Gastrocnemius medialis (tissue), 4 donors: ENCODE measurements at regions not wholly inside any gene's neighbourhood (a gene's known extent, or its start where the extent isn't known, plus 50 kb on each side); places are given as distances from the start of the nearest gene placed in this dataset.
"Not testable (repeated sequence)": the region's sequence is repeated elsewhere in the genome, so short reads cannot be mapped to it uniquely, and the experiment has no call there.

Experiments used
- POLR2A ChIP-seq, 2 donors: fragments of 450-650 bp; IDR thresholded peaks; one replicate each; pipeline ENCODE4 v1.6.1; 2017; ENCODE audit warnings: antibody characterized with exemption in 2 of 2, mild to moderate bottlenecking in 2 of 2, moderate library complexity in 2 of 2
- TF ChIP-seq, protein P1 (sequence below), 5 experiments: fragments of 450-650 bp in 3 of 5; fragments of 200-600 bp in 2 of 5; sonication (generic) in 2 of 5; IDR thresholded peaks in 4 of 5; conservative IDR thresholded peaks in 1 of 5; 1 replicate in 4 of 5; 2 replicates in 1 of 5; pipeline ENCODE4 v1.5.1; 2016 to 2019; ENCODE audit warnings: antibody characterized with exemption in 5 of 5, mild to moderate bottlenecking in 3 of 5, moderate library complexity in 3 of 5

DNA sequence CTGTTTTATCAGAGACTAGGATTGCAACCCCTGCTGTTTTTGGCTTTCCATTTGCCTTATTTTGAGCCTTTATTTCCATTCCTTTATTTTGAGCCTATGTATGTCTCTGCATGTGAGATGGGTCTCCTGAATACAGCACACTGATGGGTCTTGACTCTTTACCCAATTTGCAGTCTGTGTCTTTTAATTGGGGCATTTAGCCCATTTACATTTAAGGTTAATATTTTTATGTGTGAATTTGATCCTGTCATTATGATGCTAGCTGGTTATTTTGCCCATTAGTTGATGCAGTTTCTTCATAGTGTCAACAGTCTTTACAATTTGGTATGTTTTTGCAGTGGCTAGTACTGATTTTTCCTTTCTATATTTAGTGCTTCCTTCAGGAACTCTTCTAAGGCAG lies 88.5 kb upstream of the HCCS start:
- not testable (repeated sequence) for TF ChIP-seq POLR2A (IDR thresholded peaks at IDR 0.05)
- TF ChIP-seq, protein P1, sequence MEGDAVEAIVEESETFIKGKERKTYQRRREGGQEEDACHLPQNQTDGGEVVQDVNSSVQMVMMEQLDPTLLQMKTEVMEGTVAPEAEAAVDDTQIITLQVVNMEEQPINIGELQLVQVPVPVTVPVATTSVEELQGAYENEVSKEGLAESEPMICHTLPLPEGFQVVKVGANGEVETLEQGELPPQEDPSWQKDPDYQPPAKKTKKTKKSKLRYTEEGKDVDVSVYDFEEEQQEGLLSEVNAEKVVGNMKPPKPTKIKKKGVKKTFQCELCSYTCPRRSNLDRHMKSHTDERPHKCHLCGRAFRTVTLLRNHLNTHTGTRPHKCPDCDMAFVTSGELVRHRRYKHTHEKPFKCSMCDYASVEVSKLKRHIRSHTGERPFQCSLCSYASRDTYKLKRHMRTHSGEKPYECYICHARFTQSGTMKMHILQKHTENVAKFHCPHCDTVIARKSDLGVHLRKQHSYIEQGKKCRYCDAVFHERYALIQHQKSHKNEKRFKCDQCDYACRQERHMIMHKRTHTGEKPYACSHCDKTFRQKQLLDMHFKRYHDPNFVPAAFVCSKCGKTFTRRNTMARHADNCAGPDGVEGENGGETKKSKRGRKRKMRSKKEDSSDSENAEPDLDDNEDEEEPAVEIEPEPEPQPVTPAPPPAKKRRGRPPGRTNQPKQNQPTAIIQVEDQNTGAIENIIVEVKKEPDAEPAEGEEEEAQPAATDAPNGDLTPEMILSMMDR (IDR thresholded peaks at IDR 0.05 in 4 of 5, conservative IDR thresholded peaks at IDR 0.05 in 1 of 5): not testable (repeated sequence)
